ENCODE measurements at regions not wholly inside any gene's neighbourhood (a gene's known extent, or its start where the extent isn't known, plus 50 kb on each side); places are given as distances from the start of the nearest gene placed in this dataset.

DNA sequence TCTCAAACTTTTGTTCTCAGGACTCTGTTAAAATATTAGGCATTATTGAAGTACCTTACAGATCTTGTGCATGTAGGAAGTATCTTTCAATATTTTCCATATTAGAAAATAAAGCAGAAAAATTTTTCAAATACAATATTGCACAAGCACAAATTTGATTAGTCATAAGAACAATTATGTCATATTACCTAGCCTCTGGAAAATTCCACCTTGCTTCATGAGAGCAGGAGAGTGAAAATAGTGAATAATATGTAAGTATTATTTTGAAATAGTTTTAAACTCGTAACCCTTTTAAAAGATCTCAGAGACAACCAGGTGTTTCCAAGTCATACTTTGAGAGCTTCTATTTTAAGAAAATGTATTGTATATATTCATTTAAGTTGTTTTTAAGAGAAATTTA, 1672.9 kb upstream of the ACO1 start:
- CTCF ChIA-PET: no interaction called here
- POLR2A ChIA-PET: no interaction called here

GRCh38 chr9:30713243-30713642, 1671.2 kb upstream of the ACO1 start:
- Histone ChIP-seq H3K4me1 (ENCODE audit: control insufficient read depth, insufficient read depth, low read length) (no peaks in the 10 kb centered on the region), H3K9me3 (ENCODE audit: control insufficient read depth, insufficient read depth, low read depth, low read length) (no peaks in the 10 kb centered on the region), H3K36me3 (ENCODE audit: control insufficient read depth in 2 of 2, insufficient read depth in 1 of 2, low read length in 2 of 2) (no peaks in the 10 kb centered on the region), H3K4me3 (ENCODE audit: low read depth, low read length) (no peak overlapping the region), H3K27ac (ENCODE audit: extremely low read depth, low read depth, low read length) (no peak overlapping the region)
- TF ChIP-seq ZBTB17 (tag by site-specific recombination; IDR thresholded peaks at IDR 0.05): no peak
- no peak for TF ChIP-seq ZFP41 (tag by site-specific recombination; IDR thresholded peaks at IDR 0.05; ENCODE audit: borderline replicate concordance)
- no peak for TF ChIP-seq KLF9 (tag by site-specific recombination; IDR thresholded peaks at IDR 0.05; ENCODE audit: low read depth)
- no peak for TF ChIP-seq ZNF529 (tag by site-specific recombination; IDR thresholded peaks at IDR 0.05; ENCODE audit: insufficient replicate concordance)
- TF ChIP-seq, protein P1, sequence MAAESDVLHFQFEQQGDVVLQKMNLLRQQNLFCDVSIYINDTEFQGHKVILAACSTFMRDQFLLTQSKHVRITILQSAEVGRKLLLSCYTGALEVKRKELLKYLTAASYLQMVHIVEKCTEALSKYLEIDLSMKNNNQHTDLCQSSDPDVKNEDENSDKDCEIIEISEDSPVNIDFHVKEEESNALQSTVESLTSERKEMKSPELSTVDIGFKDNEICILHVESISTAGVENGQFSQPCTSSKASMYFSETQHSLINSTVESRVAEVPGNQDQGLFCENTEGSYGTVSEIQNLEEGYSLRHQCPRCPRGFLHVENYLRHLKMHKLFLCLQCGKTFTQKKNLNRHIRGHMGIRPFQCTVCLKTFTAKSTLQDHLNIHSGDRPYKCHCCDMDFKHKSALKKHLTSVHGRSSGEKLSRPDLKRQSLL (tag by site-specific recombination; IDR thresholded peaks at IDR 0.05): no peak
- ChIA-PET CTCF (no interaction called here), POLR2A (no interaction called here)

More for the DNA sequence above, 1672.9 kb upstream of the ACO1 start:
- no peaks in the 10 kb centered on the region for H3K9me3 ChIP-seq (ENCODE audit: control insufficient read depth, insufficient read depth, low read depth, low read length)
- H3K4me3 ChIP-seq (ENCODE audit: low read depth, low read length): no peak overlapping the region
- no peak overlapping the region for H3K27ac ChIP-seq (ENCODE audit: extremely low read depth, low read depth, low read length)
- H3K4me1 ChIP-seq (ENCODE audit: control insufficient read depth, insufficient read depth, low read length): no peaks in the 10 kb centered on the region
- H3K36me3 ChIP-seq (ENCODE audit: control insufficient read depth in 2 of 2, insufficient read depth in 1 of 2, low read length in 2 of 2): no peaks in the 10 kb centered on the region
- TF ChIP-seq YY2 (tag by site-specific recombination; IDR thresholded peaks at IDR 0.05): no peak
- TF ChIP-seq, protein P2, sequence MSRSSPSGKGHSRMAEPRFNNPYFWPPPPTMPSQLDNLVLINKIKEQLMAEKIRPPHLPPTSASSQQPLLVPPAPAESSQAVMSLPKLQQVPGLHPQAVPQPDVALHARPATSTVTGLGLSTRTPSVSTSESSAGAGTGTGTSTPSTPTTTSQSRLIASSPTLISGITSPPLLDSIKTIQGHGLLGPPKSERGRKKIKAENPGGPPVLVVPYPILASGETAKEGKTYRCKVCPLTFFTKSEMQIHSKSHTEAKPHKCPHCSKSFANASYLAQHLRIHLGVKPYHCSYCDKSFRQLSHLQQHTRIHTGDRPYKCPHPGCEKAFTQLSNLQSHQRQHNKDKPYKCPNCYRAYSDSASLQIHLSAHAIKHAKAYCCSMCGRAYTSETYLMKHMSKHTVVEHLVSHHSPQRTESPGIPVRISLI (tag by site-specific recombination; IDR thresholded peaks at IDR 0.05): no peak
- TF ChIP-seq ZNF623 (tag by site-specific recombination; IDR thresholded peaks at IDR 0.05): no peak

- no peaks in the 10 kb centered on the region for H3K4me1 ChIP-seq (ENCODE audit: control insufficient read depth, insufficient read depth, low read length)
Measured at GRCh38 chr9:30714389-30714788, 1670.1 kb upstream of the ACO1 start.

More at GRCh38 chr9:30714389-30714788, 1670.1 kb upstream of the ACO1 start:
- H3K27ac ChIP-seq (ENCODE audit: extremely low read depth, low read depth, low read length): no peak overlapping the region
- no peaks in the 10 kb centered on the region for H3K36me3 ChIP-seq (ENCODE audit: control insufficient read depth in 2 of 2, insufficient read depth in 1 of 2, low read length in 2 of 2)
- CTCF ChIA-PET: no interaction called here
- H3K9me3 ChIP-seq (ENCODE audit: control insufficient read depth, insufficient read depth, low read depth, low read length): no peaks in the 10 kb centered on the region
- TF ChIP-seq ZNF610 (tag by site-specific recombination; IDR thresholded peaks at IDR 0.05; ENCODE audit: borderline replicate concordance) (no peak), ZNF510 (tag by site-specific recombination; IDR thresholded peaks at IDR 0.05; ENCODE audit: insufficient replicate concordance) (no peak), ZNF211 (tag by site-specific recombination; IDR thresholded peaks at IDR 0.05; ENCODE audit: low read depth) (no peak), ZNF558 (tag by site-specific recombination; IDR thresholded peaks at IDR 0.05) (no peak), ZNF155 (tag by site-specific recombination; IDR thresholded peaks at IDR 0.05) (no peak), ZNF785 (tag by site-specific recombination; IDR thresholded peaks at IDR 0.05) (no peak), ZNF837 (tag by site-specific recombination; IDR thresholded peaks at IDR 0.05) (no peak), FEZF1 (tag by site-specific recombination; IDR thresholded peaks at IDR 0.05) (no peak), ZNF146 (tag by site-specific recombination; IDR thresholded peaks at IDR 0.05) (no peak), ZFP69B (tag by site-specific recombination; IDR thresholded peaks at IDR 0.05) (no peak), SP7 (tag by site-specific recombination; IDR thresholded peaks at IDR 0.05) (no peak), ZNF76 (tag by site-specific recombination; IDR thresholded peaks at IDR 0.05; ENCODE audit: borderline replicate concordance, low read depth) (no peak), OVOL3 (tag by site-specific recombination; IDR thresholded peaks at IDR 0.05) (no peak), ZNF202 (tag by site-specific recombination; IDR thresholded peaks at IDR 0.05; ENCODE audit: borderline replicate concordance) (no peak)
- TF ChIP-seq, protein P3, sequence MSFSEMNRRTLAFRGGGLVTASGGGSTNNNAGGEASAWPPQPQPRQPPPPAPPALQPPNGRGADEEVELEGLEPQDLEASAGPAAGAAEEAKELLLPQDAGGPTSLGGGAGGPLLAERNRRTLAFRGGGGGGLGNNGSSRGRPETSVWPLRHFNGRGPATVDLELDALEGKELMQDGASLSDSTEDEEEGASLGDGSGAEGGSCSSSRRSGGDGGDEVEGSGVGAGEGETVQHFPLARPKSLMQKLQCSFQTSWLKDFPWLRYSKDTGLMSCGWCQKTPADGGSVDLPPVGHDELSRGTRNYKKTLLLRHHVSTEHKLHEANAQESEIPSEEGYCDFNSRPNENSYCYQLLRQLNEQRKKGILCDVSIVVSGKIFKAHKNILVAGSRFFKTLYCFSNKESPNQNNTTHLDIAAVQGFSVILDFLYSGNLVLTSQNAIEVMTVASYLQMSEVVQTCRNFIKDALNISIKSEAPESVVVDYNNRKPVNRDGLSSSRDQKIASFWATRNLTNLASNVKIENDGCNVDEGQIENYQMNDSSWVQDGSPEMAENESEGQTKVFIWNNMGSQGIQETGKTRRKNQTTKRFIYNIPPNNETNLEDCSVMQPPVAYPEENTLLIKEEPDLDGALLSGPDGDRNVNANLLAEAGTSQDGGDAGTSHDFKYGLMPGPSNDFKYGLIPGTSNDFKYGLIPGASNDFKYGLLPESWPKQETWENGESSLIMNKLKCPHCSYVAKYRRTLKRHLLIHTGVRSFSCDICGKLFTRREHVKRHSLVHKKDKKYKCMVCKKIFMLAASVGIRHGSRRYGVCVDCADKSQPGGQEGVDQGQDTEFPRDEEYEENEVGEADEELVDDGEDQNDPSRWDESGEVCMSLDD (tag by site-specific recombination; IDR thresholded peaks at IDR 0.05): no peak
- POLR2A ChIA-PET: no interaction called here
- no peak overlapping the region for H3K4me3 ChIP-seq (ENCODE audit: low read depth, low read length)

Data from HEK293 (cell line).